RWPE1 (cell line): ENCODE measurements at regions not wholly inside any gene's neighbourhood (a gene's known extent, or its start where the extent isn't known, plus 50 kb on each side); places are given as distances from the start of the nearest gene placed in this dataset.
"Not testable (repeated sequence)": the region's sequence is repeated elsewhere in the genome, so short reads cannot be mapped to it uniquely, and the experiment has no call there.

ENCODE experiments used
- CTCF ChIA-PET: fragments of 350-600 bp; sonication (Branson Sonifier 250); formaldehyde crosslinking; extraction: SDS; loops from one replicate; lab custom pipeline; 2021; lab: Yijun Ruan, JAX
- POLR2A ChIA-PET: fragments of 400-600 bp; formaldehyde crosslinking; extraction: SDS; loops from one replicate; lab custom pipeline; 2020; ENCODE audit warnings: antibody characterized with exemption; ENCODE audit not compliant: low non-redundant PET; lab: Yijun Ruan, JAX
- DNase-seq: peaks from one replicate; pipeline ENCODE4 v3.0.0; 2012; ENCODE audit warnings: low spot score
- H3K27ac ChIP-seq: fragments of 450-650 bp; 2 replicates; pipeline ENCODE4 v1.5.1; 2017
- CTCF ChIP-seq: fragments of 450-650 bp; conservative IDR thresholded peaks from 2 replicates; pipeline ENCODE4 v1.5.1; 2017; ENCODE audit warnings: low read depth, mild to moderate bottlenecking

DNA sequence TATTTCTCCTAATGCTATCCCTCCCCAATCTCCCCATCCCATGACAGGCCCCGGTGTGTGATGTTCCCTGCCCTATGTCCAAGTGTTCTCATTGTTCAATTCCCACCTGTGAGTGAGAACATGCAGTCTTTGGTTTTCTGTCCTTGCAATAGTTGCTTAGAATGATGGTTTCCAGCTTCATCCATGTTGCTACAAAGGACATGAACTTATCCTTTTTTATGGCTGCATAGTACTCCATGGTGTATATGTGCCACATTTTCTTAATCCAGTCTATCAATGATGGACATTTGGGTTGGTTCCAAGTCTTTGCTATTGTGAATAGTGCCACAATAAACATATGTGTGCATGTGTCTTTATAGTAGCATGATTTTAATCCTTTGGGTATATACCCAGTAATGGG, 51.3 kb upstream of the RIOK2 start:
- CTCF ChIA-PET, POLR2A ChIA-PET, H3K27ac ChIP-seq, DNase-seq: not testable (repeated sequence)

DNA sequence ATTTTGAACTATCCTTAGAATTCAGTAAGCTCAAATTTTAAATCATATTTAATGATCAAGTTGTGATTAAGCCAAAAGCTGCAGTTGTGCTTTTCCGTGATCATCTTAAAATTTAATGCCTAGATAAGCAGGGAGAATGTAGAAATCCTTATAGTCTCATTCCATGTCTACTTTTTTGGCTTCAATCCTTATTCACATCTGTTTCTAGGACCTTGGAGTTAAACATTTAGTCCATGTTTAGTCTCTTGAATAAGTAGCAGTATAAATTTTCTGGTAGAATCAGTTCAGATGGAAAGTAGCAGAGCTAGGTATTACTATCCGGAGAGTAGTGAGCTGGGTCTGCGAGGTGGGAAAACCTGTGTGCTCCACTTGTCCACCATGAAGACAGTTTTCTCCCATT, 59.3 kb upstream of the RIOK2 start:
- H3K27ac ChIP-seq, result no peak overlapping the region
- no peak for TF ChIP-seq CTCF
- DNase-seq, result no peak
- ChIA-PET CTCF (interaction anchor here (0.8 to 1.0 kb wide), 2 partner anchors 11 to 1554 kb away, joined by 5 read pairs; no protein-coding TSS in a partner anchor), POLR2A (no interaction called here)

- no peak for DNase-seq
- H3K27ac ChIP-seq, result no peak overlapping the region
- TF ChIP-seq CTCF, result no peak
- POLR2A ChIA-PET, result no interaction called here
- CTCF ChIA-PET, result interaction anchor here (0.8 to 1.6 kb wide), 2 partner anchors 12 to 1553 kb away, joined by 5 to 7 read pairs; no protein-coding TSS in a partner anchor
These were observed 60.3 kb upstream of the RIOK2 start for GRCh38 chr5:97243353-97243752.

GRCh38 chr5:97245386-97245785, 62.3 kb upstream of the RIOK2 start:
- ChIA-PET POLR2A (interaction anchor here (0.8 kb wide), 1 partner anchor 1480 kb away, joined by 3 read pairs; no protein-coding TSS in a partner anchor), CTCF (no interaction called here)
- no peak for DNase-seq
- TF ChIP-seq CTCF, result no peak
- no peak overlapping the region for H3K27ac ChIP-seq

GRCh38 chr5:97250113-97250512, 67.1 kb upstream of the RIOK2 start:
- TF ChIP-seq CTCF, result no peak
- no peak for DNase-seq
- CTCF ChIA-PET, result no interaction called here

DNA sequence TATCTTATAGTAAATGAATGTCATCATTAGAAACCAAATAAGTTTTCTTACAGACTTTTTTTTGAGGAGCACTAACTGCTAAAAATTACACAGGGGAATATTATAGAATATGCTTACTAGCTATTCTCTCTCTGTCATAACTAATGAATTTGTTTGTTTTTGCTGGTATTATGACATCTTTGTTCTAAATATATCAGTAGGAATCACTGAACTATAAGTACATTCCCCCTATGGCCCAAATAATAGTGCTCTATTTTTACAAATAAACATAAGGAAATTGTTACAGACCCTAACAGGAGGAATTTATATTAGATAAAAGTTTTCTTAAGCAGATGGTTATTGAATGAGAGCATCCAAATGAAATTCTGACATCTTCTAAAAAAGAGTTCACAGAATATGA, 83.0 kb upstream of the RIOK2 start:
- CTCF ChIA-PET, result no interaction called here
- DNase-seq, result no peak

More at GRCh38 chr5:97250113-97250512, 67.1 kb upstream of the RIOK2 start:
- POLR2A ChIA-PET, result no interaction called here
- no peak overlapping the region for H3K27ac ChIP-seq

More for the DNA sequence above, 83.0 kb upstream of the RIOK2 start:
- no peak overlapping the region for H3K27ac ChIP-seq
- POLR2A ChIA-PET, result no interaction called here
- TF ChIP-seq CTCF, result no peak
